MM.1S (cell line): ENCODE measurements at regions not wholly inside any gene's neighbourhood (a gene's known extent, or its start where the extent isn't known, plus 50 kb on each side); places are given as distances from the start of the nearest gene placed in this dataset.

Experiments used
- EZH2 ChIP-seq: fragments of 300-600 bp; sonication (generic); optimal IDR thresholded peaks from 2 replicates; pipeline ENCODE3; 2017; ENCODE audit warnings: low read depth, mild to moderate bottlenecking, antibody characterized with exemption, low read length, mixed read lengths
- EZH2phosphoT487 ChIP-seq: fragments of 300-600 bp; sonication (generic); IDR thresholded peaks from 2 replicates; pipeline ENCODE4 v1.6.1; 2018; ENCODE audit warnings: antibody characterized with exemption, low read length
- TF ChIP-seq, protein P1 (sequence below): fragments of 300-600 bp; sonication (generic); IDR thresholded peaks from 2 replicates; pipeline ENCODE4 v1.5.1; 2016; ENCODE audit warnings: antibody characterized with exemption, low read length, mixed read lengths

DNA sequence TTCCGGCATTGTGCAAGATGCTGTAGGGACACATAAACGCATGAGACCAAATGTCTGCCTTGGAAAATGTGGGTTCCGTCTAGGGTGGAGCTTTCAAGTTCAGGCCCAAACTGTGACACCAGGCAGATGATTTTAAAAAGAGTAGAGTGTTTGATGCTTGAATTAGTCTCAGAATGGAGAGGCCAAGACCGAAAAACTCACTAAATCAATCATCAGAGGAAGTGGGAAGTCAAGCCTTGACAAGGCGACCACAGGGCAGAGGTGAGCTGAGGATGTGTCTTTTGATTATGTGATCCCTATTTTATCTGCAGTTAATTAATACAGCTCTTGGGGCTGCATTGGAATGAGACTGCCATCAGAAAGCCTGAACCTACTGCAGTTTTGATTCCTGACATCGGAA is 275.4 kb downstream of the ABHD5 start:
- TF ChIP-seq EZH2, result no peak
- TF ChIP-seq, protein P1, sequence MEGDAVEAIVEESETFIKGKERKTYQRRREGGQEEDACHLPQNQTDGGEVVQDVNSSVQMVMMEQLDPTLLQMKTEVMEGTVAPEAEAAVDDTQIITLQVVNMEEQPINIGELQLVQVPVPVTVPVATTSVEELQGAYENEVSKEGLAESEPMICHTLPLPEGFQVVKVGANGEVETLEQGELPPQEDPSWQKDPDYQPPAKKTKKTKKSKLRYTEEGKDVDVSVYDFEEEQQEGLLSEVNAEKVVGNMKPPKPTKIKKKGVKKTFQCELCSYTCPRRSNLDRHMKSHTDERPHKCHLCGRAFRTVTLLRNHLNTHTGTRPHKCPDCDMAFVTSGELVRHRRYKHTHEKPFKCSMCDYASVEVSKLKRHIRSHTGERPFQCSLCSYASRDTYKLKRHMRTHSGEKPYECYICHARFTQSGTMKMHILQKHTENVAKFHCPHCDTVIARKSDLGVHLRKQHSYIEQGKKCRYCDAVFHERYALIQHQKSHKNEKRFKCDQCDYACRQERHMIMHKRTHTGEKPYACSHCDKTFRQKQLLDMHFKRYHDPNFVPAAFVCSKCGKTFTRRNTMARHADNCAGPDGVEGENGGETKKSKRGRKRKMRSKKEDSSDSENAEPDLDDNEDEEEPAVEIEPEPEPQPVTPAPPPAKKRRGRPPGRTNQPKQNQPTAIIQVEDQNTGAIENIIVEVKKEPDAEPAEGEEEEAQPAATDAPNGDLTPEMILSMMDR, result no peak
- TF ChIP-seq EZH2phosphoT487, result no peak
